EL (cell line): ENCODE measurements at regions not wholly inside any gene's neighbourhood (a gene's known extent, or its start where the extent isn't known, plus 50 kb on each side); places are given as distances from the start of the nearest gene placed in this dataset.
A peak's percentile ranks its signal among the peaks of the same experiment; 100 is the strongest.
"Not testable (repeated sequence)": the region's sequence is repeated elsewhere in the genome, so short reads cannot be mapped to it uniquely, and the experiment has no call there.

ENCODE experiments used
- DNase-seq: peaks from one replicate; pipeline ENCODE4 v3.0.0-alpha.2; 2016

DNA sequence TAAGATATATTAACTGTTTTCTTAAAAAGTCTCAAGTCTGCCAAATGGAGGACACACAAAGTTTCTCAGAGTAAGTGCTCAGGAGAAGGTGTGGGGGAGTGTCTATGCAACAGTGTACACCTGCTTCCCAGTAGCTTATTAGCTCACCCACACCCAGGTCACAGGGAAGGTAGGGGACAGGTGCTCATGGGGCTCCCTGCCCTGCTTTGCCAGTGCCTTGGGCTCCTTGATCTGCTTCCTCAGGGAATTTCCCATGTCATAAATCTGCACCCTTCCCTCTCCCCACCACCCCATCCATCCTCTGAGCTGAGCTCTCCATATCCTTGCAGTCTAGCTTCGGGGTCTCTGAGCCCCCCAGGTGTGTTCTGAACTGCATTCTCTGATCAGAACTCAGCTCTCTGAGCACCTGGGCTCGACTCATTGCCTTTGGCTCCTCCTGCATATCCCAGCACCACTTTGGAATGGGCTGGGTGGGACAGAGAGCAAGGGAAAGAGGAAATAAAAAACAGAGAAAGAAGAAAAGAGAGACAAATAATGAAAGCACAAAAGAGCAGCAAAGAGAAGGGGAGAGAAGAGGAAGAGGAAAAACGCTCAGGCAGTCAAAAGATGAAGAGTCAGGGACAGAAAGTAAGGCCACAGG lies 87.0 kb upstream of the ATP1B1 start:
- no peak for DNase-seq

DNA sequence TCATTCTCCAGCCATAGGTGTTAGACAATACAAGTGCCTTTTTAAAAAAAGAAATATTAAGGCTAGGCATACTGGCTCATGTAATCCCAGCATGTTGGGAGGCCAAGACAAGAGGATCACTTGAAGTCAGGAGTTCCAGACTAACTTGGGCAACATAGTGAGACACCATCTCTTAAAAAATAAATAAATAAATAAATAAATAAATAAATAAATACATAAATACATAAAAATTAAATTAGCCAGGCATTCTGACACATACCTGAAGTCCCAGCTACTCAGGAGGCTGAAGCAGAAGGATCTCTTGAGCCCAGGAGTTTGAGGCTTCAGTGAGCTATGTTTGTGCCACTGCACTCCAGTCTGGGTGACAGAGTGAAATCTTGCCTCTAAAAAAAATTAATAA lies 85.8 kb upstream of the ATP1B1 start:
- DNase-seq = no peak

DNA sequence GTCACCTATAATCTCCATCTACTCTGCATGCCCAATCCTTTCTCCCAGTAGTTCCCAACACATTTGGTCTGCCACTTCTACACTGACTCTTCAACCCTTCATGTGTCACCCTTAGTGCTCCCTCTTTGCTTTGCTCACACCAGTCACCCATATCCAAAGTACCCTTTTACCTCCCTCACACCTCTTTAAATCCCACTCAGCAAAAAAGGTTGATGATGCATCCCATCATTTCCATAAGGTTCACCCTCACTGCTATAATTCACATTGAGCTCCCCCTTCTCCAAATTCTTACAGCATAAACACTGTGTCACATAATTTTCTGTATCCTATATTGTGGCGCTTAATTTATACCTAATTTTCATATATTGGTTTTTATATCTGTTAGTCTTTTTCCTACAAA lies 83.8 kb upstream of the ATP1B1 start:
- no peak for DNase-seq

DNA sequence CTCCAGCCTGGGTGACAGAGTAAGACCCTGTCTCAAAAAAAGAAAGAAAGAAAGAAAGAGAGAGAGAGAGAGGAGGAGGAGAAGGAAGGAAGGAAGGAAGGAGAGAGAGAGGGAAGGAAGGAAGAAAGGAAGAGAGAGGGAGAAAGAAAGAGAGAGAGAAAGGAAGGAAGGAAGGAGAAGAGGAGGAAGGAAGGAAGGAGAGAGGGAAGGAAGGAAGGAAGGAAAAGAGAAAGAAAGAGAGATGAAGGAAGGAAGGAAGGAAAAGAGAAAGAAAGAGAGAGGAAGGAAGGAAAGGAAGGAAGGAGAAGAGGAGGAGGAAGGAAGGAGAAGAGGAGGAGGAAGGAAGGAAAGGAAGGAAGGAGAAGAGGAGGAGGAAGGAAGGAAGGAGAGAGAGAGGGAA lies 82.2 kb upstream of the ATP1B1 start:
- DNase-seq = no peak

DNA sequence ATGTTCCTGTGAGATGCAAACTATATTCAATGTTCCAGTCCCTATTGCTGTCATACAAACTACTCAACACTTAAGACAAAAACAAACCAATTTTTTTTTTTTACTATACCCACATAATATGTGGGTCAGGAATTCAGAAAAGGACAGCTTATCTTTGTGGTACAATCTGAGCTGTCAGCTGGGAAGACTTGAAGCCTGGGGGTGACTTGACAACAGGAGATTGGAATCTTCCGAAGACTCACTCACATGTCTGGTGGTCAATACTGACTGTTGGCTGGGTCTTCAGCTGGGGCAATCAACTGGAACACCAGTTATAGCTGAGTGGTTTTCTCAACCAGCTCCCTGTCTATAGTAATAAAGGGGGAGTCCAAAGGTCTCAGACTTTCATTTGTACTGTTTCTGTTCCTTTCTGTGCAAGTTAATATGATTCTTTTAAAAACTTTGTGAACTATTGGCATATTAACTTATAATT lies 81.7 kb upstream of the ATP1B1 start:
- DNase-seq = no peak

DNA sequence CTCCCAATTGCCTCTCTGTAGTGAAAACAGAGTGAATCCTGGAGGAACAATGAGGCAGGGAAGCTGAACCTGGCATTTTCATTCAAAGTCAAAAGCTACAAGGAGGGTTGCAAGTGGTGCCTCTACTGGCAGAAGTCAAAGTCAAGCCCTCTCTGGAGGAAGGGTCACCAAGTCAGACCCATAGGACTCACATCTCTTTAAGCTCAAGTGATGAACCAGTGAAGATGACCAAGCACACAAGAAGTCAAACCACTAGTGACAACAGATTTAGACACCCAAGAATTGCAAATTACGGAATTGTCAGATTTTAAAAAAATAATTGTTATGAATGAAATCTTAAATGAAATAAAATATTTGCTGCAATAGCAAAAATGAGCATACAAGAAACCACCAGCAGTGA lies 81.1 kb upstream of the ATP1B1 start:
- DNase-seq = no peak

DNA sequence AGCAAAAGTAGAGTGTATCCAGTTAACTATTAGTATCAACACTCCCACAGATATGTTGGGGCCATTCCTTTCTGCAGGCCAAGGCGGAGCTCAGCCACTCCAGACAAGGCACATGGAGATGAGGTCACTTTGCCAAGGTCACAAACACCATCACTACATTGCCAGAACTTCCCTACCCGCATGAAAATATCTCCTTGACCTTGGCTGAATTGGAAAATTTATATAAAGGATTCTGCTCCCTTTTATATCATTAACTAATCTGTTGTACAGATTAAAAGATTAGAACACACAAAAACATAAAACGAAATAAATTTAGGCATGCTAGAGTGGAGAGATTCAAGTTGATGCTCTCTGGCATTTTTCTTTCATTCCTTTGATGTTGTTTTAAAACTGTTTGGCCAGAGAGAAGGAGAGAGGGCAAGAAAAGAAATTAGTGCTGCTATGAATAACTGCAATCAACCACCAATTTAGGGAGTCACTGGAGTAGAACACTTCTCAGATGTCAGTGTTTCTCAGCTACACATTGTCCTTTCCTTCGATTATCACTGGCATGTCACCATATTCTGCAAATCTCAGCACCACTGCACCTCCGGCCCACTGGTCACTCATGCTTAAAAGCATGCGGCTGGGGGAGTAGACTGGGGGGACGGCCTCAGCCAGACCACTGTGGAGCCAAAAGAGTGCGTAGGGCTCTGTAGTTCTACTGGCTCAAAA lies 78.7 kb upstream of the ATP1B1 start:
- no peak for DNase-seq

DNA sequence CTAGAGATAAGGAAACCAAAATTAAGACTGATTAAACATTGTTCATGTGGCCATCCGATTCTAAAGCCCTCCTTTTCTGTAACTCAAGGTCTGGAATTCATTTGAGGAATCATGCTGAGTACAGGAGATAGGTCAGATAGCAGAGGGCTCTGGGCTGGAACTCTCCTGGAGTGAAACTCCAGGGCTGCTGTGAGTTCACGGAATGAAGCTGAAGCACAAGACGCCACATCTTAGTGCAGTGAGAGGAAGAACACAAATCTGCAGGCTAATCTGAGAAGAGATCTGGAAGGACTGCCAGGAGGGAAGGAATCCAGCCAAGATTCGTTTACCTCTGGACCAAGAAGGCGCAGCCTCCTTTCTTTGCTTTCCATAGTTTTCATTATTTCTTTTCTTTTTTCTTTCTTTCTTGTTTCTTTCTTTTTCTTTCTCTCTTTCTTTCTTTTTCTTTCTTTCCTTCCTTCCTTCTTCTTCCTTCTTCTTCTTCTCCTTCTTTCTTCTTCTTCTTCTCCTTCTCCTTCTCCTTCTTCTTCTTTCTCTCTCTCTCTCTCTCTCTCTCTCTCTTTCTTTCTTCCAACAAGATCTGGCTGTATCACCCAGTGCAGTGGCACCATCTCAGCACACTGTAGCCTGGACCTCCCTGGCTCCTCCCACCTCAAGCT lies 74.8 kb upstream of the ATP1B1 start:
- no peak for DNase-seq

DNA sequence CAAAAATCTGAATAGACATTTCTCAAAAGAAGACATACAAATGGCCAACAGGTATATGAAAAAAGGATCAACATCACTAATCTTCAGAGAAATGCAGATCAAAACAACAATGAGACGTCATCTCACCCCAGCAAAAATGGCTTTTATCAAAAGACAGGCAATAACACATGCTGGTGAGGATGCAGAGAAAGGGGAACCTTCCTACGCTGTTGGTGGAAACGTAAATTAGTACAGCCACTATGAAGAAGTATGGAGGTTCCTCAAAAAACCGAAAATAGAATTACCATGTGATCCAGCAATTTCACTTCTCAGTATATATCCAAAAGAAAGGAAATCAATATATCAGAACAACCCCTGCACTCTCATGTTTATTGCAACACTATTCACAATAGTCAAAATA lies 65.1 kb upstream of the ATP1B1 start:
- no peak for DNase-seq

DNA sequence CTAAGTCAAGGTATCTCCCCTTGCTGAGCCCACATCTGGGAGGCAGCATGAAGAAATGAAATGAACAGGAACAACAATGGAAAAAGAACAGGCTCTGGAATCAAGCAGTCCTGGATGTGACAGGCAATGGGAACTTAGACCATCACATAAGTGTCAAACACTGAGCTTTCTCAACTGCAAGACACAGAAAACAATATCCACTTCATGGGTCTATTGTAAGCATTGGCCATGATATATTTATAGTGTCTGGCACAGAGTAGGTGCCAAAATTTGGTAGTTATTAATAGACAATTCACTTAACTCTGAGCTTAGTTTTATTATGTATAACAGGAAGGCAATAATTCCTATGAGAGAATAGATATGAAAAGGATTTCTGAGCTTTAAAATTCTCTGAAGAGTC lies 64.1 kb upstream of the ATP1B1 start:
- DNase-seq = no peak

DNA sequence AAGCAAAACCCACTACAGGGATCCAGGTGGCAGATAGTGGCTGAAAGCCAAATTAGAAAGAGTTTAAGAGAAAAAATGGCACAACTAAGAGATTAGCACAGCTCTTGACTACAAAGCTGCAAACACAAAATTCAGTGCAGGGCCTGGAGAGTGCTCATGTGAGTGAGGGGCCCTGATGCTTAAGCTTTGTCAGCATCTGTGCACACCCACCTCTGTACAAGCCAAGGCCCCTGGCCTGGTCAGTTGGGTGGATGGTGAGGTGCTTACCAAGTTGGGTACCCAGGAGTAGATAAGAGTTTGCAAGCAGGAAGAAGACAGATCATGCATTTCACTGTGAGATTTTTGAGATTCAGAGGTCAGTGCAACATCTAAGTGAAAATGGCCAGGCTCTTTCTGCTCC lies 62.7 kb upstream of the ATP1B1 start:
- DNase-seq = no peak

DNA sequence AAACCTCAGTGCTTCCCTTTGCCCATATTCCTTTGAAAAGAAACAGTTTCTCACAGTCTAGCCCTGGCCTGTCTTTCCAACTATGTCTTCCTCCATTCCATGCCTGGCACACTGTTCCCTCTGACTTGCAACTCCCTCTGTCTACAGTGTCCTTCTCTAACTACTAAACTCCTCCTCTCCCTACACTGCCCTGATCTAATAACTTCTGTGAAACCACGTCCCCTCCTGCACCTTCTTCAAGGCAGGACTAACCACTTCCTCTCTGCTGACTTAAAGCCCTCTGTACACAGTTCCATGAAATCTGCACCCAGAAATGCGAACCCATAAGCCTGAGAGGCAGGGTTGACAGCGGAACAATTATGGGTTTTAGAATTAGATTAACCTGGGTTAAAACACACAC lies 62.2 kb upstream of the ATP1B1 start:
- peak; percentile 3 for DNase-seq

DNA sequence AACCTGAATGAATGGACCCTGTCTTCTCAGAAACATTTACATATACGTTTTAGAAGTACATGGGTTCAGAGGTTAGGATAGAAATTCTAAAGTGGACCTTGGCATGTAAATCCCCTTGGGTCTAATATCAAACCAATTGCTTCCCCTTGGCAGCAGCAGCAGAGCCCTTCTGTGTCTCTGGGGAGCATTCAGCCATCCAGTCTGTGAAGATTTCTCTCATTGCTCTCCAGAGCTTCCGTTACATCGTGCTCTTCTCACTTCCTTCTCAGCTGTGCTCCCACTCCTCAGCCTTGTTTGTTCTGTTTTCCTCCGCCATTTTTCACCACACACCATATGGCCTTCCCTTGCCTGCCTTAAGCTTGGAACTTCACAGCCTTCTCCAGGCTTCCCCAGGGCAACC lies 61.5 kb upstream of the ATP1B1 start:
- DNase-seq = no peak

DNA sequence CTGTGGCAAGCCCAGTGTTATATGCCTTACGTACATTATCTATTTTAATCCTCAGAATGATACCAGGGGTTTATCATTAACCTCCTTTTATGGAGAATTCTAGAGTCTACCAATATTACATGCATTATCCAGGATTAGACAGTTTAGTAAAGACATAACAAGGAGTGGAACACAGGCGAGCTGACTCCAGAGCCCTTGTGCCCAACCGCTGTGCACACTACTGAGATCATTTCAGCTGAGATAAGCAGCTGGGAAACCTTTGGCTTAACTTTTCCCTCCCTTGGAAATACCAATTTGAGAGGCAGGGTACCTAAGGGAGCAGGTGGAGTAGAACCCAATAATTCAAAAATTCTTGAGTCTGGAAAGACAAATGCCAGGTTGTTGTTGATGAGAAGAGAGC lies 59.8 kb upstream of the ATP1B1 start:
- no peak for DNase-seq

DNA sequence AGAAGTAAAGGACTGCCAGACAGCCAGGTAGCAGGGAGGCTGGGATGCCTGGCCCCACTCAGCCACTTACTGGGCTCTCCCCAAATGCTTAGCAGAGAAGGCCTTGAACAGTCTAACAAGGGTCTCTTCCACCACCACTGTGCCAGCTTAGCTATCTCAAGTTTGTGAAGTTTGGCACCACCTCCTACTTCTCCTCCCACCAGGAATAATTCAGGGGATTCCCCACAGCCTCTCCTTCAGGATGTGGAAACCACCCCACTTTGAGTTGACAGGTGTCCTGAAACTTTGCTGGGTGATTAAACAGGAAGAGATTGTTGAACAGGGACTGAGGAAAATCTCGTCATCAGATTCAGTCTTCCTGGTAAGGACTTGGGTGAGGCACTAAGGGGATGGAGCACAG lies 59.4 kb upstream of the ATP1B1 start:
- DNase-seq = no peak

DNA sequence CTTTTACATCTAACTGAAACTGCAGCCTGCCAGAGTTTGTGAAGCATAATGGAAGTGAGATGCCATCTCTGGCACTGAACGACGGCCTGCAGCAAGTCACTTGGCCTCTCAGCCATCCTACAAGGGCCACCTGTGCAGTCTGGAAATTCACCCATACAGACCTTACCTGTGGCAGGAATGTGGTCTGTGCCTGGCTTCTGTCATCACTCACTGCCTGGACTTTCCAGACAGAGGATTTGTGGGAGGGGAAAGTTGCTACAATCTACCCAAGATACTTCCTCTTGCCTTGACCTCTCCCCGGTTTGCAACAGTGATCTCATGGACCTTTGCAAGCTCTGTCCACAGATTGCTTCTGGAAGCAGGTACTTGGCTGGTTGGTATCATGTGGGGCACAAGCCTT lies 58.4 kb upstream of the ATP1B1 start:
- DNase-seq = no peak

DNA sequence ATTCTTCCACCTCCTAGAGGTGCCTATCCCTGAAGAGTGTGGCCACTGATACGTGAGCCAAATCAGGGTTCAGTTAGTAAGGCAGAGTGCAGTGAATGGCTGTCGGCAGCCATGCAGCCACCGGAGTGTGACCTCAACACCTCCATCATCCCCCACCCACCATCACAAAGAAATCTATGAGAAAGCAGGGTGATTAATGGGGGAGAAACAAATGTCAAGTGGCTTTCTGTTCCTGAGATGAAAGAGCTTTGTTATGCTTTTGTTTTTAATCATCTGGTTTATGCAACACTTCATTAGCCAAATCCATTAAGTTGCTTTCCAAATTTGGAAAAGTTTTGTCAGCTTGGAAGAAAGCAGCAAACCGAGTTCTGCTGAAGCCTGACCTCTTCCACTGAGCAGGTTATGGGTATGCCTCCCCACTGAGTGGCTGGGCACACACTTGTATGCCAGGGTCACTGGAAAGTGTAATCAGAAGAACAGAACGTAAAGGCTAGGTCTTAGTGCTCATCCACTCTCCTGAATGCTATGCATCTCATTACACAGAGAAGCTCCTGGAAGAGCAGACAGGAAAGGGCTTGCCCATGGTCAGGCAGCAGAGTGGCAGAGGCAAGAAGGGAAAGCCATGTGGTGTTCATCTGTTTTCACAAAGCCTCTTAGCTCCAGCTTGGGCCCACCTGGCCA lies 57.1 kb upstream of the ATP1B1 start:
- DNase-seq = no peak

DNA sequence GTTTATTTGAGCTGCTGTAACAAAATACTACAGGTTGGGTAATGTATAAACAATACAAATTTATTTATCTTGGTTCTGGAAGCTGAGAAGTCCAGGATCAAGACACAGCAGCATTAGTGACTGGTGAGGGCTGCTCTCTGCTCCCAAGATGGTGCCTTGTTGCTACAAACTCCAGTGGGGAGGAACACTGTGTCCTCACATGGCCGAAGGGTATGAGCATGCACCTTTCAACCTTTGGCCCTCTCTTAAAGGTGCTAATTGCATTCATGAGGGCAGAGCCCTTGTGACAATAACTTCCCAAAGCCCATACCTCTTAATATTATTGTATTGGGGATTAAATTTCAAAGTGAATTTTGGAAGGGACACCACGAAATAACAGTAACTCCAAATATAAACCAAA lies 55.3 kb upstream of the ATP1B1 start:
- DNase-seq = no peak

DNA sequence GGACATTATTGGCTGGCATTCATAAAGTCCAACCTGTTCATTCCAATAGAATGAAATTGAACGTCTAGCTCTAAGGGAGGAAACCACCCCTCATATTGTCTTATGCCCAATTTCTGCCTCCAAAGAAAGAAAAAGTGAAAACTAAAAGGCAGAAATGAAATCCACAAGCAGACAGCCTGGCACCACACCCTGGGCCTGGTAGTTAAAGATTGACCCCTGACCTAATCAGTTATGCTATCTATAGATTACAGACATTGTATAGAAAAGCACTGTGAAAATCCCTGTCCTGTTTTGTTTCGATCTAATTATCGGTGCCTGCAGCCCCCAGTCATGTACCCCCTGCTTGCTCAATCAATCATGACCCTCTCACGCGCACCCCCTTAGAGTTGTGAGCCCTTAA lies 54.3 kb upstream of the ATP1B1 start:
- not testable (repeated sequence) for DNase-seq

DNA sequence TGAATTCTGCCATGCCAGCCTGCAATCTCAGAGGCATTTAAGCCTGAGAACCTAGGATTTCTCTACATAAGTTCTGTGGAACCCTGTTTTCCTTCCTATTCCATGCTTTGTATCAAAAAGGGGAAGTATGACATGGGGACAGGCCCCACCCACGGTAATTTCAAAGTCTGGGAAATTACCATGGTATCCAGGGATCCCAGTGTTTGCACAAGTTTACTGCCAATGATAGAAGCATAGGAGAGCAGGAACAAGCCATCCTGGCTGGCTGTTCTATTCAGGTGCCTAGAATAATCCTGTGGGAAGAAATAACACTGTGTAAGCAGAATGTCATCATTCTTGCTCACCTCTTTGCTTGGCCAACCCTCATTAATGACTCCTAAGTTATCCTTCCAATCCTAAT lies 53.8 kb upstream of the ATP1B1 start:
- DNase-seq = no peak

DNA sequence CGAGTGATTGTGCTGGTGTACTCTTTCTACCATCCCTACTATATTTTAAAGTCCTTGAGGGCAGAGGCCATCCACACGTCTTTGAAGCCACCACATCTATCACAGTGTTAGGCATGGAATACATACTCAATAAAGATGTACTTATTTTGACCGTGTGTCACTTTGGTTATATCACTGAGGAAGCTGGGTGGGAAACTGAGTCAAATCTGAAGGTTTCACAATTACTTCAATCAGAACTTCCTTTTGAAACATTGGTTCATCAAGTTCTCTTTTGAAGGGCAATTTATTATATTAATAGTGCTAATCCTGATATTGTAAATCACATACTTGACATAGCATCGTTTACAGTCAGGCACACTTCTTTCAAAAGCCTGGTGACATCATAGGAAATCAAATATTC lies 53.3 kb upstream of the ATP1B1 start:
- no peak for DNase-seq
